MG63 (cell line): ENCODE measurements at regions not wholly inside any gene's neighbourhood (a gene's known extent, or its start where the extent isn't known, plus 50 kb on each side); places are given as distances from the start of the nearest gene placed in this dataset.

ENCODE experiments used
- DNase-seq: peaks from one replicate; pipeline ENCODE4 v3.0.0-alpha.2; 2020
- H3K27me3 ChIP-seq: fragments of 250-450 bp; sonication (Bioruptor Pico); 2 replicates; pipeline ENCODE4 v1.5.1; 2020; ENCODE audit warnings: mild to moderate bottlenecking, moderate library complexity
- H3K36me3 ChIP-seq: fragments of 250-450 bp; sonication (Bioruptor Pico); 2 replicates; pipeline ENCODE4 v1.5.1; 2020; ENCODE audit warnings: mild to moderate bottlenecking, moderate library complexity
- H3K4me3 ChIP-seq: fragments of 250-450 bp; sonication (Bioruptor Pico); 2 replicates; pipeline ENCODE4 v1.5.1; 2020; ENCODE audit warnings: mild to moderate bottlenecking, moderate library complexity
- H3K9me3 ChIP-seq: fragments of 250-450 bp; sonication (Bioruptor Pico); 2 replicates; pipeline ENCODE4 v1.5.1; 2020; ENCODE audit warnings: mild to moderate bottlenecking, moderate library complexity

DNA sequence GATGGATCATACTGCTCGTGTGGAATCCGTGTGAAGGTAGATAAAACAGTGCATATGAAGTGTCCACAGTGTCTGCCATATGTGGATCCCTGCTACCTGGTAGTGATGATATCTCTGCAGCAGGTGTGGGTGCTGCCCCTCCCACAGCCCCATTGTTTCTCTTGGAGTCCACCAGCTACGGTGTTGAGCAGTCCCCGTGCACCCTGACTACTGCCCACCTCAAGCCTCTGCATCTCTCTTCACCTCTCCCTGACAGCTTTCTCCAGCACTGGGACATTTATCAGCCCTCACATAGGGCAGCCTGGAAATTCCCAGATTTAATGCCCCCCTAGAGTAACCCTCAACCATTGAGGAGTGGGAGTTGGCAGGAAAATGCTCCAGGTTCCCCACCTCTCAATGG, 244.7 kb downstream of the IRF8 start:
- H3K27me3 ChIP-seq = no peaks in the 10 kb centered on the region
- no peaks in the 10 kb centered on the region for H3K9me3 ChIP-seq
- H3K4me3 ChIP-seq = no peak overlapping the region
- no peaks in the 10 kb centered on the region for H3K36me3 ChIP-seq
- no peak for DNase-seq

DNA sequence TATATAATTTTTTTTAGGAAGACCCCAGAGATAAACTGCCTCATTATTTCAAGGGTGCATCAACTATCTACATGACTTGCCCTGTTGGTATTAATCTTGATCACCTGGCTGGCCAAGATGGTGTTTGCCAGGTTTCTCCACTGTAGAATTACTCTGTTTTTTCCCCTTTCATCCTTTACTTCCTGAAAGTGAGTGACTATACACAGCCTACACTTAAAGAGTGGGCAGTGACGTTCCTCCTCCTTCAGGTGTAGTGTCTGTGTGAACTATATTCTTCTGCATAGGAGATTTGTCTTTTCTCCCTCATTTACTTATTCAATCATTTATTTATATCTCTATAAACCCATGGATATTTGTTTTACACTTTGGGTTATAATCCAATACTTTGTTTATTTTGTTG, 246.7 kb downstream of the IRF8 start:
- H3K27me3 ChIP-seq = no peaks in the 10 kb centered on the region
- DNase-seq = no peak
- H3K4me3 ChIP-seq = no peak overlapping the region
- no peaks in the 10 kb centered on the region for H3K9me3 ChIP-seq
- H3K36me3 ChIP-seq = no peaks in the 10 kb centered on the region

DNA sequence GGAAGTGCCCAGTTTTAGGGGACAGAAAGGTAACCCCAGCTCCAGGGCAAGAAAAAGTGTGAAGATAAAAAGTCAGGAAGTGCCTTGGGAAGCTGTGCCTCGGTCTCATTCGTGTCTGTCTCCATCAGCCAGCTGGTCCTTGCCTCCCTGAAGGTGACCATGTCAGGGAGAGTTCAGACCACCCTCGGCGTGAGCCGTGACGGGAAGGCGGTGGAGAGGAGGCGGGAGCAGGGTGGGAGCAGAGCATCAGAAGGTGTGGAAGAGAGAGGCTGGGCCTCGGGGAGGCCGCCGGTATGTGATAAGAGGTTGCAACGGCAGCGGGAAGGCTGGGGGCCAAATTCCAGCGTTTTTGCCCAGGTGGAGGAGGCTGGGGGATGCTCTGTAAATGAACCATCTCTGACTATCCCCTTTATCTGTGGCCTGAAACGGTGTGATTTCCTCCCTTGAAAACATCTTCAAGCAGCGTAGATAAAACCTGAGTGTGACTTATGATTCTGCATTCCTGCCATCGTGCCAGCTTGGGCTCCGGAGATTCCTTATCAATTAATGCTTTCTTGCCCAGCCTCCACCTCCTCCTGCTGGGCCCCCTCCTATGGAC, 251.8 kb downstream of the IRF8 start:
- H3K27me3 ChIP-seq = no peaks in the 10 kb centered on the region
- H3K9me3 ChIP-seq = no peaks in the 10 kb centered on the region
- no peak for DNase-seq
- H3K4me3 ChIP-seq = no peak overlapping the region
- H3K36me3 ChIP-seq = no peaks in the 10 kb centered on the region

DNA sequence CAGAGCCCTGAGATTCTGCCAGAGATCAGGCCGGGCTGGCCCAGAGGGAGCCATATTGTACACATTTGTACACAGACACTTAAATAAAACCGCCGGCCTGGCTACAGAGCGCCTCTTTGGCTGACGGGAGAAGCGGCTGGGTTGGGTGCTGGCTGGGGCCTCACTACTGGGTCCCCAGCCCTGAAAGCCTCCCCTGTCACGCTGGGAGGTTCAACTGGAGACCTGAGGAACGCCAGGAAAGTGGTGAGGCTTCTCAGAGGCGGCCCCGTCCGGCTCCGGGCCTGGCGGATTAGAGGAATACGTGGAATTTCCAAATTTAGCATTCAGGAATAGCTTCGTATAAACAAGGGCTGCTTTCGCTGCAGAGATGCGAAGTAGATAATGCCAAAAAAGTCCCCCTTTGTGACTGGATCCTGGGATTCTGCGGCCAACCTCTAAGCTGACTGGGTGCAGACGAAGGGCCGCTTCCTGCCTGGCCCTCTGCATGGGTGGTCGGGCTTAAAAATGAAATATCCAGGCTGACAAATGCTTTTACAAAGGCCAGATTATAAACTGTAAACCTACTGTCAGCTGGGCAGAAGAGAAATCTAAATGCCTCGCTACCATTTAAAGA, 252.4 kb downstream of the IRF8 start:
- H3K36me3 ChIP-seq = no peaks in the 10 kb centered on the region
- no peak for DNase-seq
- no peaks in the 10 kb centered on the region for H3K9me3 ChIP-seq
- no peaks in the 10 kb centered on the region for H3K27me3 ChIP-seq
- no peak overlapping the region for H3K4me3 ChIP-seq

DNA sequence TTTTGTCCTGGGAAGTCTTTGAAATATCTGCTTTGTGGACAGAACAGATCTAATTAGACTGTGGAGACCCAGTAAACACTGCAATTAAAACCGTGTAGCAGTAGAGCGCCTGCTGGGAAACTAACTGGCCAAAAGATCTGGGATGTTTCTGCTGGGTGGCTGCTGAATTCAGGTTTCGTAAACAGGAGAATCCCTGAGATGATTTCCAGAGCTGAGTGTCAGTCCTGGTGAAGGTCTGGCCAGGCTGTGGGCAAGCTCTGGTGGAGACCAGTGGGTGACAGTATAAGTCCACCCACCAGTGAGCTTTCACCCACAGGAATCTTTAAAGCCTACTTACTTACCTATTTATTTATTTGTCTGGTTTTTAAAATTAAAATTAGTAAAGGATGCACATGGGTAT, 257.2 kb downstream of the IRF8 start:
- DNase-seq = no peak
- no peaks in the 10 kb centered on the region for H3K27me3 ChIP-seq
- no peaks in the 10 kb centered on the region for H3K36me3 ChIP-seq
- H3K9me3 ChIP-seq = no peaks in the 10 kb centered on the region
- H3K4me3 ChIP-seq = no peak overlapping the region

DNA sequence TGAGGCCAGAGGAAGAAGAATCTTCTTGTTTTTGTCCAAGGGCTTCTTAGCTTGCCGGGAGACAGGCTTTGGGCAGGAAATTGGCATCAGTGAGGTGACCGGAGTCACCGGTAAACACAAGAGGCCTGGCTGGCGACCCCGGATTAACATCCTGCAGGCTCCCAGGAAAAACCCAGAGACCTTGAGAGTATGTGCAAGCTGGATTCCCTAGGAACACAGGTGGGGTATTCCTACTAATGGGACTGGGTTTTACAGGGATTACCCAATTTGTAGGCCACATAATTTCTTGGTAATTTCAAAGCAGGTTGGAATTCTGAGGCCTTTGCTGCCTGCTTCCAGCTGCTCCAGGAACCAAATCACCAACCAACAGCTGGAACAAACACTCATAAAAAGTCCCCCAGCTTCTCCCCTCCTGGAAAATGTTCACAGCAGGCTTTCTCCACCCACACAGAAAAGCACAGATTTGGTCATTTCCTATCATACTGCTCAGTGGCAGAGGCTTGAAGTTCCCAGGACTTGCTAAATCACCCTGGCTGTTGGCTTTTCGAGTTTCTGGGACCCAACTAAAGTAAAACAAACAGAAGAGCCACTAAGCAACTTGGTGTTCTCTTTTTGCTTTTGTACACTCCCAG, 258.8 kb downstream of the IRF8 start:
- H3K9me3 ChIP-seq = no peaks in the 10 kb centered on the region
- H3K4me3 ChIP-seq = no peak overlapping the region
- DNase-seq = no peak
- no peaks in the 10 kb centered on the region for H3K27me3 ChIP-seq
- H3K36me3 ChIP-seq = no peaks in the 10 kb centered on the region

DNA sequence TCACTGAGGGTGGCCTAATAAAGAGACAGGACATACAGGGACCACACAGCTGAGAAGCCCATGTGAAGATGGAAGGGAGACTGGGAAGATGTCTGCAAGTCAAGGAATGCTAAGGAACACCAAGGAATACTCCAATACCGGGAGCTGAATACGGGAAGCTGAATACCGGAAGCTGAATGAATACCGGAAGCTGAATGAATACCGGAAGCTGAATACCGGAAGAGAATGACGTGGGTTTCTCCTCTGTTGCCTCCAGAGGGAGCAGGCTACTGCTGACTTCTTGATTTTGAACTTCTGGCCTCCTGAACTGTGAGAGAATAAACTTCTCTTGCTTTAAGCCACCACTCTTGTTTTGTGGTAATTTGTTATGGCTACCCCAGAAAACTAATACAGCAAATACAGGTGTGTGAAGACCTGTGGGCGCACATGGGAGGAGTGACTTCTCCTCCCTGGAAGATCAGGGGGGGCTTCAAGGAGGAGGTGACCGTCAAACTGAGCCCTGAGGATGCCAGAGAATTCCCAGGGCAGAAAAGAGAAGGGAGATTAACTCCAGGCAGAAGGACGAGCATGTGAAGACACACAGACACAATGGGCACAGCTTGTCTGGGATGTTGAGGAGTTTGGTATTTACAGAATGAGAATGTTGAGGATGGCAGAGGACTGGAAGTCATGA, 259.9 kb downstream of the IRF8 start:
- Histone ChIP-seq H3K4me3 (no peak overlapping the region), H3K27me3 (no peaks in the 10 kb centered on the region), H3K9me3 (no peaks in the 10 kb centered on the region), H3K36me3 (no peaks in the 10 kb centered on the region)
- DNase-seq = no peak

DNA sequence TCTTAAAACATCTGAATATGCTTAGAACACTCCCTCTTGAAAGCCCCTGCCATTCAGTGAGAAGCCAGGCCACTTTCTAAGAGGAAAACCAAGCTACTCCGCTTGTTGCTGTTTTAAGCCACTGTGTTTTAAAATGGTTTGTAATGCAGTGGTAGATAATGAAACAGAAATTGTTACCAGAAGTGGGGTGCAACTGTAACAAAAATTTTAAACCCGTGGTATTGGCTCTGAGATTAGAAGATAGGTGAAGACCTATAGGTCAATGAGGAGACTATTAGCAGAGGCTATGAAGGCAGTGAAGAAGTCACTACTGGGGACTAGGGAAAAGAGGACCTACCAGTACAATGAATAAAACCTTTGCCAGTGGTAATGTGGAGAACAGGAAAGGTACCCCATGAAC, 266.5 kb downstream of the IRF8 start:
- no peak overlapping the region for H3K4me3 ChIP-seq
- H3K36me3 ChIP-seq = no peaks in the 10 kb centered on the region
- peaks cover 4% of the 10 kb centered on the region; the same call in 1 of the 2 replicates for H3K9me3 ChIP-seq
- DNase-seq = no peak
- no peaks in the 10 kb centered on the region for H3K27me3 ChIP-seq

DNA sequence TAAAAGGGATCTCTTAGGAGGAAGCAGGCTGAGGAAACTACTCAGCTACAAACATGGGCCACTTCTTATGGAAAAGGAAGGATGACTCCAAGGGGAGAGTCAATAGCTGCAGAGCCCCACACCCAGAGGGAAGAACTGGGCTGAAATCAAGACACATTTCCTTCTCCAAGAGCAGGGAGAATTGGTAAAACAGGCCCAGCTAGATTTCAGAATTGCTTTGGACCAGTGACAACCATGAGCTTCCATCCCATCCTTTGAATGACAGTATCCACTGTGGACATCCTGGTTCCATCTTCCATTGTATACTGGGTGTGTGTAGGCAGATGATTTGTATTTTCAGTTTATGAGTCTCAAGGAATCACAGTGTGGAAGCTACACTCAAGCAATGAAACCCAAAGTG, 267.5 kb downstream of the IRF8 start:
- no peak for DNase-seq
- no peaks in the 10 kb centered on the region for H3K27me3 ChIP-seq
- no peak overlapping the region for H3K4me3 ChIP-seq
- no peaks in the 10 kb centered on the region for H3K36me3 ChIP-seq
- peaks cover 4% of the 10 kb centered on the region; the same call in 1 of the 2 replicates for H3K9me3 ChIP-seq

DNA sequence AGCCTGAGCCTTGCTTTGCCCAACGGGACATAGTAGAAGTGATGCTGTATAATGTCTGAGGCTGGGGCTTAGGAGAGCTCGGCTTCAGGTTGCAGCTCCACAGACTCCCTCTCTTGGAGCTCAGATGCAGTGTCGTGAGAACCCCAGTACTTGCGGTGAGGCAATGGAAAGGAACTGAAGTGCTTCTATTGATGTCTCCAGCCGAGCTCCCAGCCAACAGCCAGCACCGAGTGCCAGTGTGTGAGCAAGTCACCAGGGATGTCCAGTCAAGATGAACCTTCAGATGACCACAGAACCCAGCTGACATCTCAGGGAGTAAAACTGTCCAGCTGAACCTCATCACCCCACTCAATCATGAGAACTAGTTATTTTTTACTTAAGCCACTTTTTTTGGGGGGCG, 268.1 kb downstream of the IRF8 start:
- Histone ChIP-seq H3K36me3 (no peaks in the 10 kb centered on the region), H3K4me3 (no peak overlapping the region), H3K9me3 (peaks cover 4% of the 10 kb centered on the region; the same call in 1 of the 2 replicates), H3K27me3 (no peaks in the 10 kb centered on the region)
- no peak for DNase-seq

DNA sequence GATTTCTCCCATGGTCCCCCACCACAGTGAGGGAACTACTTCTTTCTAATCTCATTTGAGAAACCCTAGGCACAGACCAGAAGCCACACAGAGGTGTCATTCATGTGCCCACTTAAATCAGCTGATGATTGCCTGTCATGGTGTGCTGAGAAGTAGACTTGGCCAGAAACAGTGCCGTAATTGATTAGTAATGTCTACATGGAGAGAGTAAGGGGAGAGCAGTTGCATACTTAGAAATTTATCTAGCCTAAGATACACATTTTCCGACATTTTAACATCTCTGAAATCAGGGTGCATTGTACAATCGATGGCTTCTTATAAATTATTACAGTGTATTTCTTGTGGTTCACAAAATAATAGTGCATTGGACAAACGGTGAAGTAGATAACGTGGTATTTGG, 271.8 kb downstream of the IRF8 start:
- Histone ChIP-seq H3K36me3 (no peaks in the 10 kb centered on the region), H3K4me3 (no peak overlapping the region), H3K27me3 (peaks cover 5% of the 10 kb centered on the region), H3K9me3 (peaks cover 1% of the 10 kb centered on the region; the same call in 1 of the 2 replicates)
- no peak for DNase-seq

DNA sequence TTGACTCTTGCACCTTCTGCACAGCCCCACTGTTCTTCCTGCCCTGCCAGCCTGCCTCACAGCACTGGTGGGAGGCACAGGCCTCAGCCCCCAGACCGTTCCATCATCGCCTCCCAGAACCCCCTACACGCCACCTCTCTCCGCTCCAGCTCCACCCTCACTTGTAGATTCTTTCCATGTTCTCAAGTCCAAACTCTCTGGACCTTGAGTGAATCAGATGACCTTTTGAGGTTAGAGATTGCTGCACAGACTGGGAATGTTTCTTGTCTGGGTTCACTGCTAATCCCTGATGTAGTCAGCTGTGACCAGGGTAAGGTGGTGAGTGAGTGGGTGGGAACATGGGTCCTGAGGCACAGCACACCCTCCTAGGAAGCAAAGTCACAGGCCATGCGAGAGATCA, 272.4 kb downstream of the IRF8 start:
- DNase-seq = no peak
- Histone ChIP-seq H3K36me3 (no peaks in the 10 kb centered on the region), H3K9me3 (no peaks in the 10 kb centered on the region), H3K27me3 (peaks cover 5% of the 10 kb centered on the region), H3K4me3 (no peak overlapping the region)

DNA sequence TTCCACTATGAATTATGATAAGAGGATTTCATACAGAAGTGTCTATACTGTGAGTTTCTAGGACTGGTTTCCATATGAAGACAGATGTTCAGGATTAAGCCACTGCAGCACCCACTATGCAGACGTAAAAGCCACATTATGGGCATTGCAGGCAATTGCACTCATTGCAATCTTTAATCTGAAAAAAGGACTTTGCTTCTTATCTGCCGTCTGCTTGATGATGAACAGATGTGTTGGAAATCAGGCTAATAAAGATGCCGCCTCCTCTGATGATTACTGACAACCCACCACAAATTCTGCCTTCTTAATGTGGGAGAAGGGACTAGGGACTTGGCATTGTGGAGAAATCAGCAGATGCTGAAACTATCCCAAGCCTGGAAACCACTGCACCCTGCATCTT, 276.9 kb downstream of the IRF8 start:
- H3K4me3 ChIP-seq = no peak overlapping the region
- no peaks in the 10 kb centered on the region for H3K9me3 ChIP-seq
- H3K27me3 ChIP-seq = peaks cover 5% of the 10 kb centered on the region
- DNase-seq = no peak
- H3K36me3 ChIP-seq = no peaks in the 10 kb centered on the region

DNA sequence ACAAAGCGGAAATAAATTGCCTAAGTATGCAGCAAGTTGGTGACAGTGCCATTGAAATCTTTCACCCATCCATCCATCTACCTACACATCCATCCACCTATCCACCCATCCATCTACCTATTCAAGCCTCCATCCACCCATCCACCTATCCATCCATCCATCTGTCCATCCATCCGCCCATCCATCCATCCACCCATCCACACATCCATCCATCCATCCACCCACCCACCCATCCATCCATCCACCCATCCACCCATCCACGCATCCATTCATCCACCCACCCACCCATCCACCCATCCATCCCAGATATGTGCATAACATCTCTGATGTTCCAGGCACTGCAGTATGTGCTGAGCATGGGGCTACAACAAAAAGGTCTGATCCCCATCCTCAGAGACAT, 277.5 kb downstream of the IRF8 start:
- Histone ChIP-seq H3K36me3 (no peaks in the 10 kb centered on the region), H3K4me3 (no peak overlapping the region), H3K9me3 (no peaks in the 10 kb centered on the region), H3K27me3 (peaks cover 5% of the 10 kb centered on the region)
- DNase-seq = no peak

DNA sequence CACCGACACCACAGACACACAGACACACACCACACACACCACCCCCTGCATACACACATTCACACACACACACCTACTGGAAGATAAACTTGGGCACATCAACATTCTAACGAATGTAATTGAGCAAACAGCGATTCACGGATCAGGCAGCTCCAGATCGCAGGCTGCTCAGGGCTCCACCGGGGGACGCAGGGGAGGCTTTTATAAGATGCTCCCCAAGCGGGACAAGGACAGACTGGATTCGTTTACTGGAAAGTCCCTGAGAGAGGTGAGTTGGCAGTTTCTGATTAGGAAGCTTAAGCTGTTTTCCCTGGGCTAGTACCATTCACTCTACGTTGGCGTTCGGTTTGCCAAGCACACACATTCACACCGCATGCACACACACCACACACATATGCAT, 281.3 kb downstream of the IRF8 start:
- H3K27me3 ChIP-seq = no peaks in the 10 kb centered on the region
- no peak overlapping the region for H3K4me3 ChIP-seq
- H3K36me3 ChIP-seq = no peaks in the 10 kb centered on the region
- no peaks in the 10 kb centered on the region for H3K9me3 ChIP-seq
- DNase-seq = no peak

DNA sequence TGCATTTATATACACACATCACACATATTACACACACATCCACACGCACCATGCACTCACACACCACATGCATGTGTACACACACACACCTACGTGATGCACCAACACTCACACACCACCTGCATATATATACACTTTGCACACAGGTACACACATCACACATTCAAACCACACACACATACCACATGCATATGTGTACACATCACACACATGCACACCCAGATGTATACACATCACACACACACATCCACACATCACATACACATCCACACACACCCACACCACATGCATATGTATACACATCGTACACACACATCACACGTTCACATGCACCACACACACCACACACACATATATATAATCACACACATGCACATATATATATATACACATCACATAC, 281.8 kb downstream of the IRF8 start:
- no peaks in the 10 kb centered on the region for H3K36me3 ChIP-seq
- no peaks in the 10 kb centered on the region for H3K9me3 ChIP-seq
- no peaks in the 10 kb centered on the region for H3K27me3 ChIP-seq
- no peak for DNase-seq
- H3K4me3 ChIP-seq = no peak overlapping the region

DNA sequence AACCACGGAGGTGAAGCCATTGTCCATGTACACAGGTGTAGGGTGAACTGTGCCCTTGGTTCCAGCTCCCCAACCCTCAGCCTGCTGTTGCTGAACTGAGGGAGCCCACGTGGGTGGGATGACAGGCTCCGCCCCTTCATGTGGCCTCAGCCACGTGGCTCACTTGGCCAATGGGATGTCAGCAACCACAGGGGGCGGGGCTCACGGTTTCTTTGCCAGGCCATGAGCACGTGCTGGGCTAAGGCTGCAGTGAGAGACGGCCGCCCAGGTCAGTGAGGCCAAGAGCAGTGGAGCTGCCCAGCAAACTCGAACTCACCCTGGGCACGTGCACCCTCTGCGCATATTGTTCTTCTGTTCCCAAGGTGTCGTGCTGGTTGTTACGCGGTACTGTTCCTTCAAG, 282.6 kb downstream of the IRF8 start:
- DNase-seq = no peak

DNA sequence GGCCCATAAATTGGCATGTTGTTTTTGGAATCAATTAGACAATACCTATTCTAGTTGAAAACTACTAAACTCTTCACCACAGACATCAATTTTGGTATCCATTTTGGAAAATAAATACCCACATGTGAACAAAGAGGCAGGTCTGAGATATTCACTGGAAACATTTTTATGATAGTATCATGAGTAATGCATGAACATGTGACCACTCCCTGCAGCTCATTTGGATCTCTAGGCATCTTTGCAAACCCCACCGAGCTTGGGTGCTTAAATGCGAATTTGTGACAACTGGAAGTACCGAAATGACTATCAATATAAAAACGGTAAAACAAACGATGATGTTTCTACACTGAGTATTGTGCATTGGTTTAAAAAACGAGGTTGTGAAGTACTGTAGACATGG, 285.2 kb downstream of the IRF8 start:
- Histone ChIP-seq H3K36me3 (no peaks in the 10 kb centered on the region), H3K9me3 (no peaks in the 10 kb centered on the region), H3K4me3 (no peak overlapping the region), H3K27me3 (peaks cover 2% of the 10 kb centered on the region)
- DNase-seq = no peak

More for the DNA sequence above, 282.6 kb downstream of the IRF8 start:
- Histone ChIP-seq H3K4me3 (no peak overlapping the region), H3K9me3 (no peaks in the 10 kb centered on the region), H3K36me3 (no peaks in the 10 kb centered on the region), H3K27me3 (no peaks in the 10 kb centered on the region)
